Neural progenitor cell (in vitro differentiated cells): ENCODE measurements at regions not wholly inside any gene's neighbourhood (a gene's known extent, or its start where the extent isn't known, plus 50 kb on each side); places are given as distances from the start of the nearest gene placed in this dataset.

Experiments used
- EZH2phosphoT487 ChIP-seq: fragments of 200-600 bp; sonication (generic); IDR thresholded peaks from 2 replicates; pipeline ENCODE4 v1.6.1; 2017; ENCODE audit warnings: antibody characterized with exemption
- TF ChIP-seq, protein P1 (sequence below): fragments of 200-600 bp; sonication (generic); IDR thresholded peaks from 2 replicates; pipeline ENCODE4 v1.5.1; 2017; ENCODE audit warnings: antibody characterized with exemption, mild to moderate bottlenecking

- TF ChIP-seq EZH2phosphoT487 = no peak
- TF ChIP-seq, protein P1, sequence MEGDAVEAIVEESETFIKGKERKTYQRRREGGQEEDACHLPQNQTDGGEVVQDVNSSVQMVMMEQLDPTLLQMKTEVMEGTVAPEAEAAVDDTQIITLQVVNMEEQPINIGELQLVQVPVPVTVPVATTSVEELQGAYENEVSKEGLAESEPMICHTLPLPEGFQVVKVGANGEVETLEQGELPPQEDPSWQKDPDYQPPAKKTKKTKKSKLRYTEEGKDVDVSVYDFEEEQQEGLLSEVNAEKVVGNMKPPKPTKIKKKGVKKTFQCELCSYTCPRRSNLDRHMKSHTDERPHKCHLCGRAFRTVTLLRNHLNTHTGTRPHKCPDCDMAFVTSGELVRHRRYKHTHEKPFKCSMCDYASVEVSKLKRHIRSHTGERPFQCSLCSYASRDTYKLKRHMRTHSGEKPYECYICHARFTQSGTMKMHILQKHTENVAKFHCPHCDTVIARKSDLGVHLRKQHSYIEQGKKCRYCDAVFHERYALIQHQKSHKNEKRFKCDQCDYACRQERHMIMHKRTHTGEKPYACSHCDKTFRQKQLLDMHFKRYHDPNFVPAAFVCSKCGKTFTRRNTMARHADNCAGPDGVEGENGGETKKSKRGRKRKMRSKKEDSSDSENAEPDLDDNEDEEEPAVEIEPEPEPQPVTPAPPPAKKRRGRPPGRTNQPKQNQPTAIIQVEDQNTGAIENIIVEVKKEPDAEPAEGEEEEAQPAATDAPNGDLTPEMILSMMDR = no peak
These were observed 159.2 kb downstream of the RHOU start for GRCh38 chr1:228894442-228894989.
